ENCODE measurements at regions not wholly inside any gene's neighbourhood (a gene's known extent, or its start where the extent isn't known, plus 50 kb on each side); places are given as distances from the start of the nearest gene placed in this dataset.

GRCh38 chr16:79534143-79534542 lies 66.4 kb downstream of the MAF start:
- Histone ChIP-seq H3K4me1 (ENCODE audit: control insufficient read depth in 4 of 4, insufficient read depth in 4 of 4, low read length in 3 of 4) (no peaks in the 10 kb centered on the region), H3K27me3 (ENCODE audit: control insufficient read depth in 4 of 4, insufficient read depth in 4 of 4, low read length in 3 of 4) (no peaks in the 10 kb centered on the region), H3K4me3 (ENCODE audit: low read depth in 1 of 3, low read length in 3 of 3) (no peak overlapping the region), H3K27ac (ENCODE audit: low read depth in 1 of 2, low read length in 2 of 2) (no peak overlapping the region), H3K9ac (ENCODE audit: low read depth in 1 of 2, low read length in 2 of 2) (no peak overlapping the region), H3K9me3 (ENCODE audit: control insufficient read depth in 4 of 4, low read length in 3 of 4) (no peaks in the 10 kb centered on the region), H3K36me3 (ENCODE audit: control insufficient read depth in 4 of 4, insufficient read depth in 3 of 4, low read depth in 1 of 4, low read length in 3 of 4) (no peaks in the 10 kb centered on the region)
- WGBS, result over 99% methylated on average over 3 of the region's 3 CpGs
- DNase-seq (ENCODE audit: low spot score), result no peak
- TF ChIP-seq MAX (IDR thresholded peaks at IDR 0.05) (no peak), TAF1 (conservative IDR thresholded peaks at IDR 0.05) (no peak), ZBTB33 (IDR thresholded peaks at IDR 0.05) (no peak), HNF4A (conservative IDR thresholded peaks at IDR 0.05) (no peak), EGR1 (IDR thresholded peaks at IDR 0.05; ENCODE audit: low read depth in 2 of 2) (no peak), SP1 (IDR thresholded peaks at IDR 0.05) (no peak), FOXA1 (IDR thresholded peaks at IDR 0.05) (no peak), YY1 (IDR thresholded peaks at IDR 0.05) (no peak), GABPA (IDR thresholded peaks at IDR 0.05 in 1 of 2, conservative IDR thresholded peaks at IDR 0.05 in 1 of 2) (no peak), HNF4G (IDR thresholded peaks at IDR 0.05) (no peak), REST (IDR thresholded peaks at IDR 0.05) (no peak)

- Histone ChIP-seq H3K9me3 (ENCODE audit: control insufficient read depth in 4 of 4, low read length in 3 of 4) (no peaks in the 10 kb centered on the region), H3K9ac (ENCODE audit: low read depth in 1 of 2, low read length in 2 of 2) (no peak overlapping the region), H3K27me3 (ENCODE audit: control insufficient read depth in 4 of 4, insufficient read depth in 4 of 4, low read length in 3 of 4) (no peaks in the 10 kb centered on the region), H3K27ac (ENCODE audit: low read depth in 1 of 2, low read length in 2 of 2) (no peak overlapping the region), H3K36me3 (ENCODE audit: control insufficient read depth in 4 of 4, insufficient read depth in 3 of 4, low read depth in 1 of 4, low read length in 3 of 4) (no peaks in the 10 kb centered on the region), H3K4me1 (ENCODE audit: control insufficient read depth in 4 of 4, insufficient read depth in 4 of 4, low read length in 3 of 4) (no peaks in the 10 kb centered on the region), H3K4me3 (ENCODE audit: low read depth in 1 of 3, low read length in 3 of 3) (no peak overlapping the region)
- no peak for TF ChIP-seq REST (IDR thresholded peaks at IDR 0.05)
- no peak for TF ChIP-seq ZBTB33 (IDR thresholded peaks at IDR 0.05)
- TF ChIP-seq JUND (IDR thresholded peaks at IDR 0.05), result no peak
- no peak for TF ChIP-seq SP1 (IDR thresholded peaks at IDR 0.05)
- TF ChIP-seq FOXA1 (IDR thresholded peaks at IDR 0.05), result no peak
- TF ChIP-seq GABPA (IDR thresholded peaks at IDR 0.05 in 1 of 2, conservative IDR thresholded peaks at IDR 0.05 in 1 of 2), result no peak
- TF ChIP-seq TAF1 (conservative IDR thresholded peaks at IDR 0.05), result no peak
- no peak for TF ChIP-seq CTCF (IDR thresholded peaks at IDR 0.05; ENCODE audit: low read depth, low read length, missing input control)
- no peak for TF ChIP-seq RXRA (IDR thresholded peaks at IDR 0.05)
- TF ChIP-seq YY1 (IDR thresholded peaks at IDR 0.05), result no peak
- TF ChIP-seq FOXA2 (IDR thresholded peaks at IDR 0.05), result no peak
- 81% methylated on average over 3 of the region's 3 CpGs for WGBS
- no peak for DNase-seq (ENCODE audit: low spot score)
Observed at GRCh38 chr16:79533292-79533691, 67.2 kb downstream of the MAF start.
